ENCODE measurements at regions not wholly inside any gene's neighbourhood (a gene's known extent, or its start where the extent isn't known, plus 50 kb on each side); places are given as distances from the start of the nearest gene placed in this dataset.

GRCh38 chr3:182693723-182694122 lies 99.6 kb upstream of the ATP11B start:
- TF ChIP-seq, protein P1, sequence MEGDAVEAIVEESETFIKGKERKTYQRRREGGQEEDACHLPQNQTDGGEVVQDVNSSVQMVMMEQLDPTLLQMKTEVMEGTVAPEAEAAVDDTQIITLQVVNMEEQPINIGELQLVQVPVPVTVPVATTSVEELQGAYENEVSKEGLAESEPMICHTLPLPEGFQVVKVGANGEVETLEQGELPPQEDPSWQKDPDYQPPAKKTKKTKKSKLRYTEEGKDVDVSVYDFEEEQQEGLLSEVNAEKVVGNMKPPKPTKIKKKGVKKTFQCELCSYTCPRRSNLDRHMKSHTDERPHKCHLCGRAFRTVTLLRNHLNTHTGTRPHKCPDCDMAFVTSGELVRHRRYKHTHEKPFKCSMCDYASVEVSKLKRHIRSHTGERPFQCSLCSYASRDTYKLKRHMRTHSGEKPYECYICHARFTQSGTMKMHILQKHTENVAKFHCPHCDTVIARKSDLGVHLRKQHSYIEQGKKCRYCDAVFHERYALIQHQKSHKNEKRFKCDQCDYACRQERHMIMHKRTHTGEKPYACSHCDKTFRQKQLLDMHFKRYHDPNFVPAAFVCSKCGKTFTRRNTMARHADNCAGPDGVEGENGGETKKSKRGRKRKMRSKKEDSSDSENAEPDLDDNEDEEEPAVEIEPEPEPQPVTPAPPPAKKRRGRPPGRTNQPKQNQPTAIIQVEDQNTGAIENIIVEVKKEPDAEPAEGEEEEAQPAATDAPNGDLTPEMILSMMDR (IDR thresholded peaks at IDR 0.05) = no peak
- TF ChIP-seq EP300 (IDR thresholded peaks at IDR 0.05) (no peak), POLR2A (IDR thresholded peaks at IDR 0.05; ENCODE audit: low read depth) (no peak), POLR2AphosphoS5 (IDR thresholded peaks at IDR 0.05) (no peak)
- no peak for DNase-seq (ENCODE audit: extremely low spot score)
- H3K4me3 ChIP-seq = no peak overlapping the region
- WGBS = 90% methylated on average over 3 of the region's 3 CpGs
- no peaks in the 10 kb centered on the region for H3K36me3 ChIP-seq
- H3K27me3 ChIP-seq = no peaks in the 10 kb centered on the region
- intact Hi-C loops (cut with DNase I) = no loop called here
- no peaks in the 10 kb centered on the region for H3K9me3 ChIP-seq
- H3K27ac ChIP-seq (replicated peaks in 1 of 4) = no peak overlapping the region
- no peaks in the 10 kb centered on the region for H3K4me1 ChIP-seq

DNA sequence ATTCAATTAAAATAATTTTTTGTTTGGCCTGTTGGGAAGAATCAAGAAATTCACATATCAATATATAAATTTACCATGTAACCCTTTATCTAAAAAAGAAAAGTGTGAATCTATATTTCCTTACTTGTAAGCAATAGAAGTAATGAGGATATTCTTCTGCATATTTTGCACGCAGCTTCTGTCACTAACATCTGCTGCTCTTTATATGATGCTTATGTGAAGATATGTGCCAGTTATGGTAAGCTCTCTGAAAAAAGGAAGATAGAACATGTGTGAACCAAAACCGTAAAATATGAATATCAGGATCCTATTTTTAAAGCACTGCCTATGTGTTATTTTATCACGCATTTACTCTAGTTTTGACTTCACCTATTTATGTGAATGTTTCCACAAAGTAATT lies 96.4 kb upstream of the ATP11B start:
- Histone ChIP-seq H3K36me3 (no peaks in the 10 kb centered on the region), H3K27ac (replicated peaks in 1 of 4) (no peak overlapping the region), H3K9me3 (no peaks in the 10 kb centered on the region), H3K4me3 (no peak overlapping the region), H3K4me1 (no peaks in the 10 kb centered on the region), H3K27me3 (no peaks in the 10 kb centered on the region)
- TF ChIP-seq POLR2AphosphoS5 (IDR thresholded peaks at IDR 0.05) = no peak
- TF ChIP-seq EP300 (IDR thresholded peaks at IDR 0.05) = no peak
- TF ChIP-seq POLR2A (IDR thresholded peaks at IDR 0.05; ENCODE audit: low read depth) = no peak
- TF ChIP-seq, protein P1 (IDR thresholded peaks at IDR 0.05) = no peak
- 70% methylated on average over 3 of the region's 3 CpGs for WGBS
- DNase-seq (ENCODE audit: extremely low spot score) = no peak
- intact Hi-C loops (cut with DNase I) = no loop called here

DNA sequence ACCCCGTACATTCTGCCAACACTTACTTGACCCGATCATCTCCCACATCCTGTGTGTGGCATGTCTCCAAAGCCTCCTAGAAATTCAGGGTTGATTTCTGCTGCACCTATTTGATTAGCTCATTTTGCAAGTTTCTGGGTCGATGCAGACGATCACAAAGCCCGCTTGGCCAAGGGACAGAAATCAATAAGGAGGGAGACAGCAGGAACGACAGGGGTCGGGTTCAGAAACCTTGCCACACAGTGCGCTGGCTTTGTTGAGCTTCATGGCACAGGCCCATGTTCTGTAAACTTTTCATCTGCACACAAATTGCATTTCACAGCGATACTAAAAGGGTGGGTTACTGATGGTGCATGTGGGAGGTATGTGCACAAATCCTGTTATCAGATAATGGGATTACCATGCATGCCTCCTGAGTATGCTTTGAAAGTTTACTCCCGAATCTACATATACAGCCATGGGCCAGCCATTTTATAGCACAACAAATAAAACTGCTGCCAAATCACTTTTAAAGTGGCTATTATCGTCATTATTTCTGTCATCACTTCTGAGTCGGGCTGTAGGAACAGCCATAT lies 95.9 kb upstream of the ATP11B start:
- no peaks in the 10 kb centered on the region for H3K4me1 ChIP-seq
- intact Hi-C loops (cut with DNase I) = no loop called here
- H3K36me3 ChIP-seq = no peaks in the 10 kb centered on the region
- H3K27me3 ChIP-seq = no peaks in the 10 kb centered on the region
- H3K4me3 ChIP-seq = no peak overlapping the region
- no peak for TF ChIP-seq POLR2A (IDR thresholded peaks at IDR 0.05; ENCODE audit: low read depth)
- TF ChIP-seq POLR2AphosphoS5 (IDR thresholded peaks at IDR 0.05) = no peak
- TF ChIP-seq, protein P1 (IDR thresholded peaks at IDR 0.05) = no peak
- TF ChIP-seq EP300 (IDR thresholded peaks at IDR 0.05) = no peak
- no peak overlapping the region for H3K27ac ChIP-seq (replicated peaks in 1 of 4)
- 83% methylated on average over 12 of the region's 12 CpGs for WGBS
- no peaks in the 10 kb centered on the region for H3K9me3 ChIP-seq
- no peak for DNase-seq (ENCODE audit: extremely low spot score)

- intact Hi-C loops (cut with DNase I) = no loop called here
- Histone ChIP-seq H3K9me3 (no peaks in the 10 kb centered on the region), H3K4me1 (no peaks in the 10 kb centered on the region), H3K36me3 (no peaks in the 10 kb centered on the region), H3K27ac (replicated peaks in 1 of 4) (no peak overlapping the region), H3K4me3 (no peak overlapping the region), H3K27me3 (no peaks in the 10 kb centered on the region)
- 94% methylated on average over 2 of the region's 2 CpGs for WGBS
- no peak for TF ChIP-seq POLR2AphosphoS5 (IDR thresholded peaks at IDR 0.05)
- TF ChIP-seq, protein P1 (IDR thresholded peaks at IDR 0.05) = no peak
- TF ChIP-seq EP300 (IDR thresholded peaks at IDR 0.05) = no peak
- no peak for TF ChIP-seq POLR2A (IDR thresholded peaks at IDR 0.05; ENCODE audit: low read depth)
- DNase-seq (ENCODE audit: extremely low spot score) = no peak
These were observed 95.2 kb upstream of the ATP11B start for GRCh38 chr3:182698078-182698477.

DNA sequence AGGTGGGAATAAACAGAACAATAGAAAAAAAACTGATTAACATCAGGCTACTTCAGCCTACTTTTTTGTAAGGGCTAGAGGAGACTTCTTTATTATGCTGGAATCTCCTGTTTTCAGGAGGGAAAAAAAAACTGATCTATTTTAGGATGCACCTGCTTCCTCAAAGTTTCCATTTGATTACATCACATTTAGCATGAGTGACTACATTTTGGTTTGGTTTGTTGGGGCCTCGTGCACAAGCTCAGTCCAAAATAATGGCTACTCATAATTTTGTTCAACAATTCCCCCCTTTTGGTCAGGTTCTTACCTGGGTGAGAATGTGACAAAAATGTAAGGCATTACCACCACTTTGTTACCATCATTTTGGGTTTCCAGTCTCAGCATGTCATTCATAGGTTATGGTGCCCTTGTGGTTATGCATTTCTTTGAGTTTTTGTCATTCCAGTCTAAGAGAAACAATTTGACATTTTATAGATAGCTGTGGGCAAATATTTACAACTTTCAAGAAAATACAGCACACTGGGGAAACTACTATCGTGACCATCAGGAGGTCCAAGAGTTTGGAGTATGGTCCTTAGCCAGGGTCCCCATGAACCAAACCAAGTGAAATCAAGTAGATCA lies 93.6 kb upstream of the ATP11B start:
- WGBS = 74% methylated on average over 2 of the region's 2 CpGs
- Histone ChIP-seq H3K36me3 (no peaks in the 10 kb centered on the region), H3K4me1 (no peaks in the 10 kb centered on the region), H3K27me3 (peaks cover 0 to 4% (median 0%) of the 10 kb centered on the region in 4 donors), H3K9me3 (no peaks in the 10 kb centered on the region), H3K4me3 (no peak overlapping the region), H3K27ac (replicated peaks in 1 of 4) (no peak overlapping the region)
- DNase-seq (ENCODE audit: extremely low spot score) = no peak
- TF ChIP-seq EP300 (IDR thresholded peaks at IDR 0.05) (no peak), POLR2AphosphoS5 (IDR thresholded peaks at IDR 0.05) (no peak), POLR2A (IDR thresholded peaks at IDR 0.05; ENCODE audit: low read depth) (no peak)
- TF ChIP-seq, protein P1 (IDR thresholded peaks at IDR 0.05) = no peak
- intact Hi-C loops (cut with DNase I) = no loop called here

All from esophagus muscularis mucosa (tissue), 4 donors.